SK-N-SH treated with all-trans-retinoic acid at 6 μM for 48 hours (cell line): ENCODE measurements at regions not wholly inside any gene's neighbourhood (a gene's known extent, or its start where the extent isn't known, plus 50 kb on each side); places are given as distances from the start of the nearest gene placed in this dataset.

Source experiments
- ATAC-seq: fragments of 200-7000 bp; cut with Tn5 transposase; 3 replicates; pipeline ENCODE4 v1.9.1; 2020; ENCODE audit warnings: mild to moderate bottlenecking, moderate library complexity
- ARNTL ChIP-seq: fragments of 450-650 bp; formaldehyde crosslinking; IDR thresholded peaks from 2 replicates; pipeline ENCODE4 v1.5.0; 2020; ENCODE audit warnings: low read depth, mild to moderate bottlenecking, moderate library complexity, borderline replicate concordance
- CREB5 ChIP-seq: fragments of 250-450 bp; sonication (Bioruptor Pico); IDR thresholded peaks from 2 replicates; pipeline ENCODE4 v1.5.1; 2020; ENCODE audit warnings: low read depth, mild to moderate bottlenecking, moderate library complexity
- ESRRG ChIP-seq: fragments of 250-450 bp; sonication (Bioruptor Pico); IDR thresholded peaks from 2 replicates; pipeline ENCODE4 v1.6.1; 2021; ENCODE audit warnings: mild to moderate bottlenecking
- GLIS3 ChIP-seq: fragments of 250-450 bp; sonication (Bioruptor Pico); IDR thresholded peaks from 2 replicates; pipeline ENCODE4 v1.5.0; 2020; ENCODE audit warnings: mild to moderate bottlenecking, moderate library complexity
- ISL1 ChIP-seq: fragments of 250-450 bp; sonication (Bioruptor Pico); IDR thresholded peaks from 2 replicates; pipeline ENCODE4 v2.1.2; 2022; ENCODE audit warnings: mild to moderate bottlenecking, moderate library complexity
- OSR1 ChIP-seq: fragments of 250-450 bp; sonication (Bioruptor Pico); IDR thresholded peaks from 2 replicates; pipeline ENCODE4 v1.8.0; 2022; ENCODE audit warnings: moderate library complexity, mild to moderate bottlenecking, inconsistent platforms
- POU6F1 ChIP-seq: fragments of 250-450 bp; sonication (Bioruptor Pico); IDR thresholded peaks from 2 replicates; pipeline ENCODE4 v1.8.0; 2021; ENCODE audit warnings: low read depth, mild to moderate bottlenecking, moderate library complexity, borderline replicate concordance
- PPARA ChIP-seq: fragments of 250-450 bp; sonication (Bioruptor Pico); IDR thresholded peaks from 2 replicates; pipeline ENCODE4 v1.5.0; 2020; ENCODE audit warnings: mild to moderate bottlenecking, borderline replicate concordance
- SNAI2 ChIP-seq: fragments of 250-450 bp; sonication (Bioruptor Pico); IDR thresholded peaks from 2 replicates; pipeline ENCODE4 v1.5.0; 2020; ENCODE audit warnings: mild to moderate bottlenecking, moderate library complexity
- TCF4 ChIP-seq: fragments of 250-450 bp; sonication (Bioruptor Pico); IDR thresholded peaks from 2 replicates; pipeline ENCODE4 v1.8.0; 2021; ENCODE audit warnings: mild to moderate bottlenecking, moderate library complexity, borderline replicate concordance
- TSHZ2 ChIP-seq: fragments of 250-450 bp; sonication (Bioruptor Pico); IDR thresholded peaks from 2 replicates; pipeline ENCODE4 v1.5.0; 2020; ENCODE audit warnings: mild to moderate bottlenecking, moderate library complexity
- ZC3H10 ChIP-seq: fragments of 250-450 bp; sonication (Bioruptor Pico); IDR thresholded peaks from 2 replicates; pipeline ENCODE4 v1.5.1; 2021; ENCODE audit warnings: mild to moderate bottlenecking, moderate library complexity
- ZFP3 ChIP-seq: fragments of 250-450 bp; sonication (Bioruptor Pico); IDR thresholded peaks from 2 replicates; pipeline ENCODE4 v1.5.0; 2020; ENCODE audit warnings: mild to moderate bottlenecking, moderate library complexity
- ZFP30 ChIP-seq: fragments of 450-650 bp; formaldehyde crosslinking; IDR thresholded peaks from 2 replicates; pipeline ENCODE4 v1.5.0; 2022; ENCODE audit warnings: mild to moderate bottlenecking, moderate library complexity
- ZNF565 ChIP-seq: fragments of 450-650 bp; formaldehyde crosslinking; conservative IDR thresholded peaks from 2 replicates; pipeline ENCODE4 v1.5.0; 2020; ENCODE audit warnings: low read depth, mild to moderate bottlenecking, moderate library complexity
- ZNF70 ChIP-seq: fragments of 450-650 bp; formaldehyde crosslinking; IDR thresholded peaks from 2 replicates; pipeline ENCODE4 v1.5.0; 2020; ENCODE audit warnings: mild to moderate bottlenecking, moderate library complexity
- ZNF8 ChIP-seq: fragments of 450-650 bp; formaldehyde crosslinking; IDR thresholded peaks from 2 replicates; pipeline ENCODE4 v1.5.0; 2020; ENCODE audit warnings: mild to moderate bottlenecking, moderate library complexity
- TF ChIP-seq, protein P1 (sequence below): fragments of 250-450 bp; sonication (Bioruptor Pico); IDR thresholded peaks from 2 replicates; pipeline ENCODE4 v1.8.0; 2020; ENCODE audit warnings: mild to moderate bottlenecking, moderate library complexity, borderline replicate concordance

DNA sequence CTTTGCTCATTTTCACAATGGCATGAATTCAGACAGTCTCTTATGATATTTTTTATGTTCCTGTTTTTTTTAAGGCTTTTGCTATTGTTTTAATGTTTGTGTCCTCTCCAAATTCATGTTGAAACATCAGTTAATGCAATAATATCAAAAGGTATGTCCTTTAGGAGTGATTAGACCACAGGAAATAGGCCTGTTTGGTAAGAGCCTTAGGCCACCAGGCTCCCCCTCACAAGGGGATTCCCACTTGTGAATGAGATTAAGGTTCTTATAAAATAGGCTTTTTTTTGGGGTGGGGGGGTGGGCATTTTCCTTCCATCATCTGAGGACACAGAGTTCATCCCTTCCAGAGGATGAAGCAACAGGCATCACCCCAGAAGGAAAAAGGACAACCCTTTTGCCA, 2074.2 kb upstream of the C9orf72 start (continued):
- TF ChIP-seq TSHZ2 (CRISPR knock-in tag) (no peak), ZNF565 (no peak), ZFP3 (CRISPR knock-in tag) (no peak)

- no peak for ATAC-seq
- TF ChIP-seq ZNF70, result no peak
- TF ChIP-seq ZC3H10, result no peak
- TF ChIP-seq ZNF8 (CRISPR knock-in tag), result no peak
- no peak for TF ChIP-seq ESRRG
- TF ChIP-seq ARNTL (CRISPR knock-in tag), result no peak
- no peak for TF ChIP-seq TSHZ2 (CRISPR knock-in tag)
- TF ChIP-seq ZNF565, result no peak
- no peak for TF ChIP-seq TCF4
- no peak for TF ChIP-seq CREB5 (CRISPR knock-in tag)
- no peak for TF ChIP-seq GLIS3
- no peak for TF ChIP-seq PPARA
Observed at GRCh38 chr9:29648132-29648531, 2074.9 kb upstream of the C9orf72 start.

DNA sequence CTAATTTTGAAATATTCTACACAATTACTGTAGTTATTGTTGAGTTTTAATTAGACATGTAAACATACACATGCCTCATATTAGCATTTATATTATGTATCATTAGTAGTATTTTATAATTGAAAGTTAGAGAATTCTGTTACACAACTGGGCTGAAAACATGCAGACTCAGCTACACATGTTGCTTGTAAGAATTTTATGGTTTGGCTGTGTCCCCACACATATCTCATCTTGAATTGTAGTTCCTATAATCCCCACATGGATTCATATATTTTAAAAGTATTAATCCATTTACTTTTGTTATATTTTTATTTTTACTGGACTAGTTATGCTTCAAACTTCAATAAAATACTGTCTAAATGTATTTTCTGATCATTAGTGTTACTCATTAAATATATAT, 2075.3 kb upstream of the C9orf72 start:
- no peak for ATAC-seq
- TF ChIP-seq, protein P1, sequence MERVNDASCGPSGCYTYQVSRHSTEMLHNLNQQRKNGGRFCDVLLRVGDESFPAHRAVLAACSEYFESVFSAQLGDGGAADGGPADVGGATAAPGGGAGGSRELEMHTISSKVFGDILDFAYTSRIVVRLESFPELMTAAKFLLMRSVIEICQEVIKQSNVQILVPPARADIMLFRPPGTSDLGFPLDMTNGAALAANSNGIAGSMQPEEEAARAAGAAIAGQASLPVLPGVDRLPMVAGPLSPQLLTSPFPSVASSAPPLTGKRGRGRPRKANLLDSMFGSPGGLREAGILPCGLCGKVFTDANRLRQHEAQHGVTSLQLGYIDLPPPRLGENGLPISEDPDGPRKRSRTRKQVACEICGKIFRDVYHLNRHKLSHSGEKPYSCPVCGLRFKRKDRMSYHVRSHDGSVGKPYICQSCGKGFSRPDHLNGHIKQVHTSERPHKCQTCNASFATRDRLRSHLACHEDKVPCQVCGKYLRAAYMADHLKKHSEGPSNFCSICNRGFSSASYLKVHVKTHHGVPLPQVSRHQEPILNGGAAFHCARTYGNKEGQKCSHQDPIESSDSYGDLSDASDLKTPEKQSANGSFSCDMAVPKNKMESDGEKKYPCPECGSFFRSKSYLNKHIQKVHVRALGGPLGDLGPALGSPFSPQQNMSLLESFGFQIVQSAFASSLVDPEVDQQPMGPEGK (CRISPR knock-in tag), result no peak
- no peak for TF ChIP-seq ZFP30
- TF ChIP-seq SNAI2 (CRISPR knock-in tag), result no peak
- TF ChIP-seq ZNF70, result no peak
- no peak for TF ChIP-seq OSR1
- no peak for TF ChIP-seq ARNTL (CRISPR knock-in tag)
- TF ChIP-seq CREB5 (CRISPR knock-in tag), result no peak
- no peak for TF ChIP-seq ISL1
- no peak for TF ChIP-seq POU6F1 (CRISPR knock-in tag)
- TF ChIP-seq, all 23 proteins: peak for 0
